ENCODE measurements at regions not wholly inside any gene's neighbourhood (a gene's known extent, or its start where the extent isn't known, plus 50 kb on each side); places are given as distances from the start of the nearest gene placed in this dataset.

GRCh38 chr6:21539621-21540100 is 53.9 kb upstream of the SOX4 start:
- Histone ChIP-seq H3K4me3 (ENCODE audit: control insufficient read depth in 1 of 7, extremely low read depth in 1 of 7, insufficient read depth in 4 of 7, low read depth in 2 of 7, low read length in 6 of 7) (no peak overlapping the region), H3K4me1 (ENCODE audit: control extremely low read depth in 1 of 4, control insufficient read depth in 4 of 4, insufficient read depth in 4 of 4, low read length in 3 of 4) (no peaks in the 10 kb centered on the region), H3K9me3 (ENCODE audit: control extremely low read depth in 1 of 5, control insufficient read depth in 4 of 5, insufficient read depth in 2 of 5, low read depth in 1 of 5, low read length in 4 of 5) (no peaks in the 10 kb centered on the region), H3K27ac (ENCODE audit: insufficient read depth in 1 of 2, low read depth in 1 of 2, low read length in 2 of 2, poor library complexity in 1 of 2, severe bottlenecking in 2 of 2) (no peak overlapping the region), H3K36me3 (ENCODE audit: control insufficient read depth in 4 of 4, insufficient read depth in 4 of 4, low read length in 3 of 4) (no peaks in the 10 kb centered on the region), H3K27me3 (replicated peaks in 2 of 5; ENCODE audit: control insufficient read depth in 4 of 5, insufficient read depth in 5 of 5, low read length in 4 of 5) (no peaks in the 10 kb centered on the region)
- no peak for DNase-seq
- POLR2A ChIA-PET: no interaction called here
- CTCF ChIA-PET: no interaction called here
- WGBS (ENCODE audit: insufficient coverage): 100% methylated on average over 1 of the region's 4 CpGs
